Stimulated activated naive CD8-positive, alpha-beta T cell treated with anti-CD3 and anti-CD28 coated beads, Interleukin-15, Interleukin-2, amounts not matched to agents 100 U/mL and 50 U/mL, for 24 hours (primary cell): ENCODE measurements at regions not wholly inside any gene's neighbourhood (a gene's known extent, or its start where the extent isn't known, plus 50 kb on each side); places are given as distances from the start of the nearest gene placed in this dataset.

Experiments used
- ATAC-seq: fragments of 150-1000 bp; cut with Tn5 transposase; one replicate; pipeline ENCODE4 v1.10.0; 2021
- DNase-seq: peaks from one replicate; pipeline ENCODE4 v3.0.0; 2021

GRCh38 chr20:50301165-50301564, 110.5 kb downstream of the CEBPB start:
- no peak for DNase-seq
- ATAC-seq = no peak

GRCh38 chr20:50301712-50302111, 111.1 kb downstream of the CEBPB start:
- ATAC-seq = no peak

GRCh38 chr20:50302341-50303057, 111.9 kb downstream of the CEBPB start:
- ATAC-seq (no peak), DNase-seq (no peak)

More at GRCh38 chr20:50301712-50302111, 111.1 kb downstream of the CEBPB start:
- no peak for DNase-seq

- DNase-seq (no peak), ATAC-seq (no peak)
These were observed 113.2 kb downstream of the CEBPB start for GRCh38 chr20:50303573-50304500.

GRCh38 chr20:50304501-50304856, 113.8 kb downstream of the CEBPB start:
- no peak for DNase-seq
- ATAC-seq = no peak

GRCh38 chr20:50304923-50305635, 114.4 kb downstream of the CEBPB start:
- DNase-seq = no peak

GRCh38 chr20:50305636-50306477, 115.2 kb downstream of the CEBPB start:
- ATAC-seq = no peak
- DNase-seq = no peak

More at GRCh38 chr20:50304923-50305635, 114.4 kb downstream of the CEBPB start:
- ATAC-seq = no peak

GRCh38 chr20:50306478-50307423, 116.1 kb downstream of the CEBPB start:
- DNase-seq (no peak), ATAC-seq (no peak)

GRCh38 chr20:50308166-50308512, 117.5 kb downstream of the CEBPB start:
- ATAC-seq = no peak
- no peak for DNase-seq

GRCh38 chr20:50308513-50309279, 118.1 kb downstream of the CEBPB start:
- no peak for ATAC-seq
- no peak for DNase-seq

GRCh38 chr20:50309280-50309763, 118.7 kb downstream of the CEBPB start:
- ATAC-seq (no peak), DNase-seq (no peak)

- ATAC-seq = no peak
- DNase-seq = no peak
These were observed 119.4 kb downstream of the CEBPB start for GRCh38 chr20:50309764-50310672.

- ATAC-seq = no peak
- no peak for DNase-seq
These were observed 120.0 kb downstream of the CEBPB start for GRCh38 chr20:50310673-50311051.

- ATAC-seq = no peak
- DNase-seq = no peak
These were observed 120.8 kb downstream of the CEBPB start for GRCh38 chr20:50311308-50312001.

GRCh38 chr20:50312002-50312681, 121.5 kb downstream of the CEBPB start:
- DNase-seq = no peak
- no peak for ATAC-seq

- DNase-seq (no peak), ATAC-seq (no peak)
These were observed 122.3 kb downstream of the CEBPB start for GRCh38 chr20:50312682-50313521.

- DNase-seq (no peak), ATAC-seq (no peak)
These were observed 122.8 kb downstream of the CEBPB start for GRCh38 chr20:50313522-50313820.
